H1 (cell line): ENCODE measurements at regions not wholly inside any gene's neighbourhood (a gene's known extent, or its start where the extent isn't known, plus 50 kb on each side); places are given as distances from the start of the nearest gene placed in this dataset.

Experiments
- ASH2L ChIP-seq: fragments of 200-600, 300-600 bp; sonication (generic); IDR thresholded peaks from one replicate; pipeline ENCODE4 v1.7.1; 2017; ENCODE audit warnings: low read length
- CHD7 ChIP-seq: fragments of 300-600 bp; sonication (generic); IDR thresholded peaks from 2 replicates; pipeline ENCODE4 v1.7.1; 2012; ENCODE audit warnings: low read length, moderate library complexity, mild to moderate bottlenecking, inconsistent platforms; ENCODE audit not compliant: insufficient replicate concordance
- CTBP2 ChIP-seq: IDR thresholded peaks from 2 replicates; pipeline ENCODE4 v1.7.0; 2011; ENCODE audit warnings: borderline replicate concordance, mild to moderate bottlenecking, moderate library complexity, mixed read lengths, low read length; ENCODE audit not compliant: insufficient read depth, insufficient read length
- EGR1 ChIP-seq: IDR thresholded peaks from 2 replicates; pipeline ENCODE4 v1.6.1; 2011; ENCODE audit warnings: low read depth, low read length, borderline replicate concordance
- HDAC6 ChIP-seq: IDR thresholded peaks from one replicate; pipeline ENCODE4 v1.7.1; 2012; ENCODE audit warnings: low read depth, mild to moderate bottlenecking, inconsistent platforms, low read length, moderate library complexity
- KDM1A ChIP-seq: fragments of 200-600, 300-600 bp; sonication (generic); IDR thresholded peaks from 2 replicates; pipeline ENCODE4 v1.7.1; 2016; ENCODE audit warnings: mild to moderate bottlenecking, low read length, borderline replicate concordance
- NANOG ChIP-seq: IDR thresholded peaks from 2 replicates; pipeline ENCODE4 v1.6.1; 2011; ENCODE audit warnings: low read length, low read depth, mild to moderate bottlenecking, inconsistent platforms; ENCODE audit not compliant: insufficient read depth, poor library complexity, severe bottlenecking
- SAP30 ChIP-seq: fragments of 300-600 bp; sonication (generic); IDR thresholded peaks from 2 replicates; pipeline ENCODE4 v1.7.1; 2012; ENCODE audit warnings: low read length, moderate library complexity, mild to moderate bottlenecking, inconsistent platforms; ENCODE audit not compliant: insufficient read depth, insufficient replicate concordance
- SUZ12 ChIP-seq: fragments of 200-600 bp; sonication (generic); IDR thresholded peaks from 2 replicates; pipeline ENCODE4 v1.6.1; 2012; ENCODE audit warnings: mild to moderate bottlenecking, inconsistent platforms, low read length, moderate library complexity, mixed read lengths

- TF ChIP-seq CHD7 (no peak), HDAC6 (no peak), ASH2L (no peak), CTBP2 (no peak), SAP30 (no peak), NANOG (no peak), SUZ12 (no peak), KDM1A (no peak), EGR1 (no peak)
Measured at GRCh38 chr2:234171666-234172065, 121.2 kb downstream of the SPP2 start (continued).
